PC-9 (cell line): ENCODE measurements at regions not wholly inside any gene's neighbourhood (a gene's known extent, or its start where the extent isn't known, plus 50 kb on each side); places are given as distances from the start of the nearest gene placed in this dataset.

Source experiments
- CTCF ChIP-seq: fragments of 200-600 bp; sonication (generic); conservative IDR thresholded peaks from 2 replicates; pipeline ENCODE4 v1.6.1; 2017; ENCODE audit warnings: mixed run types, antibody characterized with exemption, mild to moderate bottlenecking, moderate library complexity
- EZH2 ChIP-seq: fragments of 200-600 bp; sonication (generic); IDR thresholded peaks from 2 replicates; pipeline ENCODE4 v1.8.0; 2017; ENCODE audit warnings: antibody characterized with exemption, low read depth

- no peak for TF ChIP-seq CTCF
- no peak for TF ChIP-seq EZH2
These were observed 105.6 kb downstream of the LYZL1 start for GRCh38 chr10:29394321-29394932.
